Caco-2 (cell line): ENCODE measurements at regions not wholly inside any gene's neighbourhood (a gene's known extent, or its start where the extent isn't known, plus 50 kb on each side); places are given as distances from the start of the nearest gene placed in this dataset.

ENCODE experiments used
- BruUV-seq: library from RNA; stranded (reverse); fragments of 400-500 nt; replicated peaks from 2 replicates; lab custom pipeline; 2021; lab: Mats Ljungman, UMichigan
- CTCF ChIA-PET: fragments of 300-600 bp; sonication (Branson Sonifier 250); formaldehyde crosslinking; loops from one replicate; lab custom pipeline; 2022; ENCODE audit warnings: antibody characterized with exemption; lab: Charles Lee
- POLR2A ChIA-PET: fragments of 300-600 bp; sonication (Branson Sonifier 250); formaldehyde crosslinking; loops from one replicate; lab custom pipeline; 2022; ENCODE audit warnings: antibody characterized with exemption; lab: Charles Lee
- DNase-seq, 2 experiments: peaks; one replicate each; pipeline versions ENCODE4 v3.0.0 to v3.0.0-alpha.2; 2020 to 2022
- H3K27me3 ChIP-seq: replicated peaks from 2 replicates; pipeline ENCODE4 v1.6.0; 2011; ENCODE audit warnings: low read length; ENCODE audit not compliant: control insufficient read depth, insufficient read depth
- H3K36me3 ChIP-seq: 2 replicates; pipeline ENCODE4 v1.5.1; 2011; ENCODE audit warnings: low read length; ENCODE audit not compliant: control insufficient read depth, insufficient read depth
- H3K4me1 ChIP-seq: fragments of 250-450 bp; sonication (Bioruptor Pico); 2 replicates; pipeline ENCODE4 v1.5.1; 2020; ENCODE audit warnings: mild to moderate bottlenecking
- H3K4me3 ChIP-seq: 2 replicates; pipeline ENCODE4 v1.5.1; 2011; ENCODE audit warnings: low read depth, mild to moderate bottlenecking, control low read depth, low read length
- H3K9me3 ChIP-seq: fragments of 250-450 bp; sonication (Bioruptor Pico); 2 replicates; pipeline ENCODE4 v1.5.1; 2020; ENCODE audit warnings: mild to moderate bottlenecking, moderate library complexity
- H3K27ac Mint-ChIP-seq: one replicate; pipeline ENCODE4 v1.8.0; 2022; ENCODE audit warnings: mixed read lengths; ENCODE audit not compliant: unreplicated experiment
- H3K27me3 Mint-ChIP-seq: one replicate; pipeline ENCODE4 v1.8.0; 2022; ENCODE audit warnings: mixed read lengths; ENCODE audit not compliant: insufficient read depth, unreplicated experiment
- H3K36me3 Mint-ChIP-seq: one replicate; pipeline ENCODE4 v1.8.0; 2022; ENCODE audit warnings: mild to moderate bottlenecking, mixed read lengths; ENCODE audit not compliant: insufficient read depth, unreplicated experiment
- H3K4me1 Mint-ChIP-seq: one replicate; pipeline ENCODE4 v1.8.0; 2022; ENCODE audit warnings: low read depth, mixed read lengths; ENCODE audit not compliant: unreplicated experiment
- H3K4me3 Mint-ChIP-seq: one replicate; pipeline ENCODE4 v1.8.0; 2022; ENCODE audit warnings: mild to moderate bottlenecking, moderate library complexity, mixed read lengths; ENCODE audit not compliant: unreplicated experiment
- H3K9me3 Mint-ChIP-seq: one replicate; pipeline ENCODE4 v1.8.0; 2022; ENCODE audit warnings: mixed read lengths; ENCODE audit not compliant: unreplicated experiment
- intact Hi-C: fragments of 100-400 bp; cut with micrococcal nuclease; formaldehyde crosslinking; loops from one replicate; pipeline ENCODE4 v1.10.0; 2022; ENCODE audit not compliant: unreplicated experiment
- TF ChIP-seq, protein P1 (sequence below), 2 experiments: fragments of 200-600 bp in 1 of 2; IDR thresholded peaks; 1 replicate in 1 of 2; 2 replicates in 1 of 2; pipeline versions ENCODE4 v1.5.1 to v1.8.0; 2011 to 2022; ENCODE audit warnings: antibody characterized with exemption in 1 of 2, control low read depth in 1 of 2, inconsistent platforms in 1 of 2, low read depth in 1 of 2, low read length in 1 of 2, mild to moderate bottlenecking in 1 of 2, moderate library complexity in 1 of 2; ENCODE audit not compliant: insufficient read depth in 1 of 2, severe bottlenecking in 1 of 2, unreplicated experiment in 1 of 2

DNA sequence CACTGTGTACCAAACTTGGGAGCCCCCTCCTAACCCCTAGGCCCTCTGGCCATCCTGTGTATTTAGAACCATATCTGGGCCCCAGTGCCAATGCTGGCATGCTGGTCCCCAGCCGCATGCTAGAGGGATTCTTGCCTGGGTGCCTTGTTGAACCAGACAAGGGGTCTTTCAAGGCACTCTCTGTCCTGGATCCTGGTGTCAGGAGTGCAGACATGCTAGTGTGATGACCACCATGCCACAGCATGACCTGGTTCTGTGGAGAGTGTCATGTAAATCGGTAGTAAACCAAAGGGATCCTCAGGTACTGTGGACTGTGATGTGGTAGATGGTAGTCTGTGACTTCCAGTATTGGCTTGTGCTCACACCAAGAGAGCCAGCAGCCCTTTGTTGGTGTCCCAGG is 222.2 kb upstream of the PODXL start:
- TF ChIP-seq, protein P1, sequence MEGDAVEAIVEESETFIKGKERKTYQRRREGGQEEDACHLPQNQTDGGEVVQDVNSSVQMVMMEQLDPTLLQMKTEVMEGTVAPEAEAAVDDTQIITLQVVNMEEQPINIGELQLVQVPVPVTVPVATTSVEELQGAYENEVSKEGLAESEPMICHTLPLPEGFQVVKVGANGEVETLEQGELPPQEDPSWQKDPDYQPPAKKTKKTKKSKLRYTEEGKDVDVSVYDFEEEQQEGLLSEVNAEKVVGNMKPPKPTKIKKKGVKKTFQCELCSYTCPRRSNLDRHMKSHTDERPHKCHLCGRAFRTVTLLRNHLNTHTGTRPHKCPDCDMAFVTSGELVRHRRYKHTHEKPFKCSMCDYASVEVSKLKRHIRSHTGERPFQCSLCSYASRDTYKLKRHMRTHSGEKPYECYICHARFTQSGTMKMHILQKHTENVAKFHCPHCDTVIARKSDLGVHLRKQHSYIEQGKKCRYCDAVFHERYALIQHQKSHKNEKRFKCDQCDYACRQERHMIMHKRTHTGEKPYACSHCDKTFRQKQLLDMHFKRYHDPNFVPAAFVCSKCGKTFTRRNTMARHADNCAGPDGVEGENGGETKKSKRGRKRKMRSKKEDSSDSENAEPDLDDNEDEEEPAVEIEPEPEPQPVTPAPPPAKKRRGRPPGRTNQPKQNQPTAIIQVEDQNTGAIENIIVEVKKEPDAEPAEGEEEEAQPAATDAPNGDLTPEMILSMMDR (IDR thresholded peaks at IDR 0.05; ENCODE audit: insufficient read depth in 1 of 2, low read depth in 1 of 2, low read length in 1 of 2, severe bottlenecking in 1 of 2, unreplicated experiment in 1 of 2): no peak
- peaks cover 15% of the 10 kb centered on the region for H3K4me1 ChIP-seq
- H3K9me3 Mint-ChIP-seq: peaks cover 15% of the 10 kb centered on the region
- H3K4me1 Mint-ChIP-seq: peaks cover 15% of the 10 kb centered on the region
- H3K27me3 Mint-ChIP-seq: peaks cover 4% of the 10 kb centered on the region
- no peaks in the 10 kb centered on the region for H3K27me3 ChIP-seq
- ChIA-PET POLR2A (no interaction called here), CTCF (no interaction called here)
- intact Hi-C loops: no loop called here
- H3K36me3 ChIP-seq: no peaks in the 10 kb centered on the region
- no peaks in the 10 kb centered on the region for H3K36me3 Mint-ChIP-seq
- BruUV-seq: no TSS peak
- H3K27ac Mint-ChIP-seq: no peak overlapping the region
- H3K4me3 Mint-ChIP-seq: no peak overlapping the region
- no peaks in the 10 kb centered on the region for H3K9me3 ChIP-seq
- no peak for DNase-seq
- H3K4me3 ChIP-seq: no peak overlapping the region

DNA sequence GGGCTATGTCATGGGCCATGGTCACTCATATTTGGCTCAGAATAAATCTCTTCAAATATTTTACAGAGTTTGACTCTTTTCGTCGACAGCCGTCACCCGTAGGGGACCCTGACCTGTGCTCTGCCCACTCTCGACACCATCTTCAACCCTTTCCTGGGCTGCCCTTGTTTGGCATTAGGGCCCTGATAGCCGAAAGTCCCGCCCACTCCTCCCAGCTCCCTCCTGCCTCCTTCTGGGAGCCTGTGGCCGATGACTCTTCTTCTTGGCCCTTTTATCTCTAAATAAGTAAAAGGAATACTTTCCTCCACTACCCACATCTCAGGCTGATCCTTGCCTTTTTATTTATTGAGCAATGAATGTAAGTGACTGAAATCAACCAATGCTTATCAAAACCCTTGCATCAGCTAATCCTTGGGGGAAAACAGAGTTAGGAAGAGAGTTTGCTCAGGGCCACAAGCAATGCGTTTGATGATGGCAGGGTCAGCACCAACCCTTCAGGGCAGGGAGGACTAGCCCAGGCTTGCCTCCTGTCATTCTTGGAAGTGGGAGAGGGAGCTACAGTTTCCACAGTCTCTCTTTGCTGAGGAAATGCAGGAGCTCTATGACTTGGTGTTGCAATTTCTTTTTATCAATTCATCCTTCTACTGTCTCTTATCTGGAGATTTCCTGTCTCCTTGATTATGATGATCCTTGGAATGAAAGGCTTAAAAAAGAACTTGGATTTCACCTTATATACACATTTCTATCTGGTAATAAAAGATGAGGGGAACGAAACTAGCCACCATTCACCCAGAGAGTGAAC is 218.2 kb upstream of the PODXL start:
- Histone ChIP-seq H3K9me3 (no peaks in the 10 kb centered on the region), H3K36me3 (no peaks in the 10 kb centered on the region), H3K4me1 (peaks cover 17% of the 10 kb centered on the region), H3K27me3 (no peaks in the 10 kb centered on the region), H3K4me3 (no peak overlapping the region)
- H3K4me3 Mint-ChIP-seq: no peak overlapping the region
- peak; percentile 53 to 79 for DNase-seq
- no peaks in the 10 kb centered on the region for H3K36me3 Mint-ChIP-seq
- BruUV-seq: no TSS peak
- no peak overlapping the region for H3K27ac Mint-ChIP-seq
- H3K9me3 Mint-ChIP-seq: peaks cover 15% of the 10 kb centered on the region
- H3K27me3 Mint-ChIP-seq: no peaks in the 10 kb centered on the region
- POLR2A ChIA-PET: interaction anchor here (0.8 kb wide), 1 partner anchor 53 kb away, joined by 3 read pairs; no protein-coding TSS in a partner anchor
- intact Hi-C loops: no loop called here
- peaks cover 15% of the 10 kb centered on the region for H3K4me1 Mint-ChIP-seq
- TF ChIP-seq, protein P1 (IDR thresholded peaks at IDR 0.05; ENCODE audit: insufficient read depth in 1 of 2, low read depth in 1 of 2, low read length in 1 of 2, severe bottlenecking in 1 of 2, unreplicated experiment in 1 of 2): no peak
- CTCF ChIA-PET: no interaction called here

DNA sequence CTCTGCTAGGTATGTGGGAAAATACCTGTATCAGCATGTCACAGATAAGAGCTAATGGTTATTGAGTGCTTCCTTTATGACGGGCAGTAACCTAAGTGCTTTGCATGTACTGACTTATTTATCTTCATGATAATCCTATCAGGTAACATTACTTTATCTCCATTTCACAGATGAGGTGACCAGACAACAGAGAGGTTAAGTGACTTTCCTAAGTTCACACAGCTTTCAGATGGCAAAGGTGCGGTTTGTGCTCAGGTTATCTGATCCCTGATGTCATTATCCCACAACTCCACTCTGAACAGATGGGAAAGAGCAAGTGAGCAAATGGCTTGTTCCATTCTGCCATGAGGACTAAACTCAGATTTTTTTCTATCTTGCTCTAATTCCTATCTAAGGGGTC is 217.0 kb upstream of the PODXL start:
- no peaks in the 10 kb centered on the region for H3K9me3 ChIP-seq
- peaks cover 15% of the 10 kb centered on the region for H3K4me1 Mint-ChIP-seq
- H3K36me3 ChIP-seq: no peaks in the 10 kb centered on the region
- H3K27me3 ChIP-seq: no peaks in the 10 kb centered on the region
- no peaks in the 10 kb centered on the region for H3K27me3 Mint-ChIP-seq
- H3K36me3 Mint-ChIP-seq: no peaks in the 10 kb centered on the region
- H3K9me3 Mint-ChIP-seq: peaks cover 15% of the 10 kb centered on the region
- POLR2A ChIA-PET: no interaction called here
- CTCF ChIA-PET: no interaction called here
- H3K4me1 ChIP-seq: peaks cover 17% of the 10 kb centered on the region
- H3K27ac Mint-ChIP-seq: no peak overlapping the region
- DNase-seq: no peak
- TF ChIP-seq, protein P1 (IDR thresholded peaks at IDR 0.05; ENCODE audit: insufficient read depth in 1 of 2, low read depth in 1 of 2, low read length in 1 of 2, severe bottlenecking in 1 of 2, unreplicated experiment in 1 of 2): no peak
- no peak overlapping the region for H3K4me3 ChIP-seq
- intact Hi-C loops: no loop called here
- BruUV-seq: no TSS peak
- H3K4me3 Mint-ChIP-seq: no peak overlapping the region
